C4-2B (cell line): ENCODE measurements at regions not wholly inside any gene's neighbourhood (a gene's known extent, or its start where the extent isn't known, plus 50 kb on each side); places are given as distances from the start of the nearest gene placed in this dataset.

Experiments
- ZFX ChIP-seq: fragments of 450-650 bp; IDR thresholded peaks from 2 replicates; pipeline ENCODE4 v1.6.1; 2017
- TF ChIP-seq, protein P1 (sequence below): fragments of 450-650 bp; conservative IDR thresholded peaks from 2 replicates; pipeline ENCODE4 v1.5.1; 2017; ENCODE audit warnings: mild to moderate bottlenecking

DNA sequence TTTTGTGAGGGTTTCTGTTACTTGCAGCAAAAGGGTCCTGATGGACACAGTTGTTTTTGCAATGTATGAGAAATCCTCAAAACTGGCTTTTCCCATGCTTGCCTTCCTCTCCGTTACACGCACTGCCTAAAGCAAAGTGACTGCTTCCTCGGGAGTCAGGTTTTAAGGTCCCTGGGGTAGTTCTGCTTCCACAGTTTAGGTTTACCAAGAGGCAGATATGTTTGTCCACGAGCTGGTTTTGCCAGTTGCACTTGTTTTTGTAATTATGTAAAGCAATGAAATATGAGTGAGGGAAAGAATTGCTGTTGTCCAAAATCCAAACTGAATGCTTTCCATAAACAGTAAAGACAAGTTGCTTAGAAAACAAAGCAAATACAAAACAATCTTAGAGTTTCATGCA, 290.7 kb upstream of the AMIGO2 start:
- TF ChIP-seq, protein P1, sequence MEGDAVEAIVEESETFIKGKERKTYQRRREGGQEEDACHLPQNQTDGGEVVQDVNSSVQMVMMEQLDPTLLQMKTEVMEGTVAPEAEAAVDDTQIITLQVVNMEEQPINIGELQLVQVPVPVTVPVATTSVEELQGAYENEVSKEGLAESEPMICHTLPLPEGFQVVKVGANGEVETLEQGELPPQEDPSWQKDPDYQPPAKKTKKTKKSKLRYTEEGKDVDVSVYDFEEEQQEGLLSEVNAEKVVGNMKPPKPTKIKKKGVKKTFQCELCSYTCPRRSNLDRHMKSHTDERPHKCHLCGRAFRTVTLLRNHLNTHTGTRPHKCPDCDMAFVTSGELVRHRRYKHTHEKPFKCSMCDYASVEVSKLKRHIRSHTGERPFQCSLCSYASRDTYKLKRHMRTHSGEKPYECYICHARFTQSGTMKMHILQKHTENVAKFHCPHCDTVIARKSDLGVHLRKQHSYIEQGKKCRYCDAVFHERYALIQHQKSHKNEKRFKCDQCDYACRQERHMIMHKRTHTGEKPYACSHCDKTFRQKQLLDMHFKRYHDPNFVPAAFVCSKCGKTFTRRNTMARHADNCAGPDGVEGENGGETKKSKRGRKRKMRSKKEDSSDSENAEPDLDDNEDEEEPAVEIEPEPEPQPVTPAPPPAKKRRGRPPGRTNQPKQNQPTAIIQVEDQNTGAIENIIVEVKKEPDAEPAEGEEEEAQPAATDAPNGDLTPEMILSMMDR = no peak
- TF ChIP-seq ZFX = no peak
